Effector memory CD8-positive, alpha-beta T cell (primary cell): ENCODE measurements at regions not wholly inside any gene's neighbourhood (a gene's known extent, or its start where the extent isn't known, plus 50 kb on each side); places are given as distances from the start of the nearest gene placed in this dataset.
"Not testable (repeated sequence)": the region's sequence is repeated elsewhere in the genome, so short reads cannot be mapped to it uniquely, and the experiment has no call there.

Experiments
- ATAC-seq: fragments of 150-1000 bp; cut with Tn5 transposase; replicated peaks from 2 replicates; pipeline ENCODE4 v1.10.0; 2021; ENCODE audit warnings: mild to moderate bottlenecking, moderate library complexity
- DNase-seq, 3 experiments: peaks; one replicate each; pipeline ENCODE4 v3.0.0; 2021
- H3K27ac Mint-ChIP-seq, 2 donors: one replicate each; pipeline ENCODE4 v1.8.0; 2022; ENCODE audit warnings: mild to moderate bottlenecking in 2 of 2, mixed read lengths in 2 of 2, moderate library complexity in 2 of 2
- H3K27me3 Mint-ChIP-seq, 2 donors: one replicate each; pipeline ENCODE4 v1.8.0; 2022; ENCODE audit warnings: mixed read lengths in 2 of 2
- H3K36me3 Mint-ChIP-seq: one replicate; pipeline ENCODE4 v1.8.0; 2022; ENCODE audit warnings: mild to moderate bottlenecking, moderate library complexity, mixed read lengths; ENCODE audit not compliant: insufficient read depth
- H3K4me1 Mint-ChIP-seq, 2 donors: one replicate each; pipeline ENCODE4 v1.8.0; 2022; ENCODE audit warnings: low read depth in 2 of 2, mixed read lengths in 2 of 2
- H3K4me3 Mint-ChIP-seq, 2 donors: one replicate each; pipeline ENCODE4 v1.8.0; 2022; ENCODE audit warnings: mild to moderate bottlenecking in 2 of 2, mixed read lengths in 2 of 2, moderate library complexity in 2 of 2
- H3K9me3 Mint-ChIP-seq, 2 donors: one replicate each; pipeline ENCODE4 v1.8.0; 2022; ENCODE audit warnings: mixed read lengths in 2 of 2

DNA sequence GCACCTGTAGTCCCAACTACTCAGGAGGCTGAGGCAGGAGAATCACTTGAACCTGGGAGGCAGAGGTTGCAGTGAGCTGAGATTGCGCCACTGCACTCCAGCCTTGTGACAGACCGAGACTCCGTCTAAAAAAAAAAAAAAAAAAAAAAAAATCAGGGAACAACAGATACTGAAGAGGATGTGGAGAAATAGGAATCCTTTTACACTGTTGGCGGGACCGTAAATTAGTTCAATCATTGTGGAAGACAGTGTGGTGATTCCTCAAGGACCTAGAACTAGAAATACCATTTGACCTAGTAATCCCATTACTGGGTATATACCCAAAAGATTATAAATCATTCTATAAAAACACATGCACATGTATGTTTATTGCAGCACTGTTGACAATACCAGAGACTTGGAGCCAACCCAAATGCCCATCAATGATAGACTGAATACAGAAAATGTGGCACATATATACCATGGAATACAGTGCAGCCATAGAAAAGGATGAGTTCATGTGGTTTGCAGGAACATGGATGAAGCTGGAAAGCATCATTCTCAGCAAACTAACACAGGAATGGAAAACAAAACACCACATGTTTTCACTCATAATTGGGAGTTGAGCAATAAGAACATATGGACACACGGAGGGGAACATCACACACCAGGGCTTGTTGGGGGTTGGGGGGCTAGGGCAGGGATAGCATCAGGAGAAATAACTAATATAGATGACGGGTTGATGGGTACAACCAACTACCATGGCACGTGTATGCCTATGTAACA lies 200.4 kb downstream of the RFPL4B start:
- not testable (repeated sequence) for ATAC-seq, H3K4me1 Mint-ChIP-seq, H3K27ac Mint-ChIP-seq, DNase-seq, H3K9me3 Mint-ChIP-seq, H3K4me3 Mint-ChIP-seq, H3K36me3 Mint-ChIP-seq, H3K27me3 Mint-ChIP-seq

DNA sequence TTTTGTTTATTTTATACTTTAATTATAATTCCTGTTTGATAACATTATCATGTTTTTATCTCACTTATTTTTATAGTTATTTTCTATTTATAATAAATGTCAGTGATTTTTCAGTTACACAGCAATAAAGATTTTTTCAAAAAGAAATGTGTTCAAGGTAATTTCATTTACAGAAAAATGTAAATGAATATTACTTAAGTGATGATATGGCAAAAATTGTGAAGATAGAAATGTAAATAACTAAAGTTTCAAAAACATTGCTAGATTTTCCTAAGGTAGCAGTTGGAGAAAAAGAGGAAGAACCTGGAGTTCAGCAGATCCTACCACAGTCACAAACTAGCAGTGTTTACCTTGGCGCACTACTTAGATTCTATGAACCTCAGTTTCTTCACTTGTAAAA lies 202.6 kb downstream of the RFPL4B start:
- Mint-ChIP-seq H3K27me3 (no peaks in the 10 kb centered on the region), H3K4me1 (no peaks in the 10 kb centered on the region), H3K36me3 (no peaks in the 10 kb centered on the region), H3K27ac (no peak overlapping the region), H3K4me3 (no peak overlapping the region), H3K9me3 (peaks cover 0 to 4% of the 10 kb centered on the region in 2 donors)
- no peak for ATAC-seq
- no peak for DNase-seq

DNA sequence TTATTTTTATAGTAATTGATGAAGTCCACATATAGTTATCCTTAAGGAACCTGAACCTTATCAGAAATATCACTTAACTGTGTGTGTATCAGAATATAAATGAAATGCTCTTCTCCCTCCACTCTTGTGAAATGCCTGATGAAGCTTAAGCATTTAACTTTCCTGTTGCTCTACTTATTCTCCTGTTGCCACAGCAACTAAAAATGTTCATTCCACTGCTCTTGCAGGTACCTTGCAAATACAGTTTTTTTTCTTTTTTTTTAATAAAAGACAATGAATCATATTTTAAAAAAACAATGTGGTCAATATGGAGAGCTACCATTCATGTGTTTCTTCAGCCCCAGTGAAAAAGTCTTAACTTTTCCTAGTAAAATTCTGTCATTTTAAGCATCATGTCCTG lies 210.3 kb downstream of the RFPL4B start:
- Mint-ChIP-seq H3K4me1 (no peaks in the 10 kb centered on the region), H3K4me3 (no peak overlapping the region), H3K27ac (no peak overlapping the region), H3K36me3 (no peaks in the 10 kb centered on the region), H3K27me3 (no peaks in the 10 kb centered on the region), H3K9me3 (peaks cover 0 to 10% of the 10 kb centered on the region in 2 donors)
- DNase-seq (no peak), ATAC-seq (no peak)

DNA sequence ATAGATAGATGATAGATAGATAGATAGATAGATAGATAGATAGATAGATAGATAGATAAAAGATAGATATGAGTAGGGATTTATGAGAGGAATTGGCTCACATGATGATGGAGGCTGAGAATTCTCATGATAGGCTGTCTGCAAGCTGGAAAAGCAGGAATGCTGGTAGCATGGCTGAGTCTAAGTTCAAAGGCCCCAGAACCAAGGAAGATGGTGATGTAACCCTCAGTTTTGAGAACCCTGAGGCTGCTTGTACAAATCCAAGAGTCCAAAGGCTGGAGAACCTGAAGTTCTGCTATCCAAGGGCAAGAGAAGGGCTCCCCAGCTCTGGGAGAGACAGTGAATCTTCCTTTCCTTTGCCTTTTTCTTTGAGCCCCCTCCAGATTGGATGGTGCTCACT lies 210.8 kb downstream of the RFPL4B start:
- H3K9me3 Mint-ChIP-seq = peaks cover 0 to 8% of the 10 kb centered on the region in 2 donors
- no peak overlapping the region for H3K27ac Mint-ChIP-seq
- DNase-seq = no peak
- H3K36me3 Mint-ChIP-seq = no peaks in the 10 kb centered on the region
- no peaks in the 10 kb centered on the region for H3K4me1 Mint-ChIP-seq
- no peaks in the 10 kb centered on the region for H3K27me3 Mint-ChIP-seq
- no peak for ATAC-seq
- H3K4me3 Mint-ChIP-seq = no peak overlapping the region

DNA sequence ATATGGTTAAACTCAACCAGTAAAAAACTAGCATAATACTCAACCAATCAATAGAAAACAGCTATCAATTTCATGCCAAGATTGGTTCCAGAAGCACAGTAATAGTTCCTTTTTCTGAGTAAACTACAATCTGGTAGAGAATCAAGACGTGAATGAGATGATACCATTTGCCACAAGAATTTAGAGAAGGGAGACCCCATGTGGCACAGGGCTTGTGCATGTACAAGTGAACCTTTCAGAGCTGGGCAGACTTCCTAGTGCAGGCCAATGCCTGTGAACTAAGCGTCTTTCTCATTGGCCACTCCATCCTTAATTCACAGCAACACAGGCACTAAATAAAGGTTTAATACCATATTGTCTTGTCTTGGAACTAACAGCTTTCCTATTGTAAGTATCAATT lies 213.5 kb downstream of the RFPL4B start:
- no peaks in the 10 kb centered on the region for H3K4me1 Mint-ChIP-seq
- DNase-seq (no peak), ATAC-seq (no peak)
- no peak overlapping the region for H3K4me3 Mint-ChIP-seq
- H3K36me3 Mint-ChIP-seq = no peaks in the 10 kb centered on the region
- no peaks in the 10 kb centered on the region for H3K27me3 Mint-ChIP-seq
- no peak overlapping the region for H3K27ac Mint-ChIP-seq
- peaks cover 0 to 14% of the 10 kb centered on the region in 2 donors for H3K9me3 Mint-ChIP-seq

DNA sequence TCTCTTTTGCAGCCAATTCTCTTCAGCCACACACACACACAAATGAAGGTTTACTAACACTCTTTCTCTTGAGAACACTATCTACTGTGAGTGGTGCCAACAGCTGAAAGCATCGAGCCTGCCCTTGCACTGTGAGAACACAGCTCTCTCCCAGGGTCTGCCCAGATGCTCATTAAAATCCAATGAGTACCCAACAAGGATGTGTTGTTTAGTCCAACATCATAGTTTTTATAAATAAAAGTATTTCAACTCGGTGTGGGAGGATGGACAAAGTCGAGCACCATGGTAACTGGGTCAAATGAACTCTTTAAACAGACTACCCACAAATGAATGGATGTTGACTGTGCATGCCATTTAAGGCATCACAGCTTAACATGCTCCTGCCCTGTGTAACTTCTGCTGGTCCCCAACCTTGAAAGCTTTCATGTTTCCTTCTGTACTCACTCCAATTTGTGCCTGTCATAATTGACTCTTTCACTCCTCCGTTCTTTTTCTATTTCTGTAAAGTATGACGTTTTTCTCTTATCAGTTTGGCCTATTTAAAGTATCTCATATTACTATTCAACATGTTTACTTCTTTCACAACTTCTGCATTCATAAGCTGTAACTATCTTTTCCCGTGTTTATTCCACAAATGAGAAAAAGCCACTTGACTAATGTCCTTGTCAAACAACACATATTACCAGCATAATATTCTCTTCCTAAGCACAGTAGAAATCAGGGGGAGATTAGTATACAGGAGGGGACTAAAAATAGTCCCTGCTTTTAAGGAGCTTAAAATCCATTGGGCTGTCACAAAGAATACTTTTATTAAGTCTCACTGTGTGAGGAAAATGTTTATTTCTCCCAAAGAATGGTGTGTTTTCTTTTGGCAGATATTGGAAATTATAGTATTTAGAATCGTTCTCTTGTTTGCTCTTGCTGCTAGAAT lies 215.4 kb downstream of the RFPL4B start:
- no peak for ATAC-seq
- no peak overlapping the region for H3K4me3 Mint-ChIP-seq
- H3K27me3 Mint-ChIP-seq = no peaks in the 10 kb centered on the region
- no peak overlapping the region for H3K27ac Mint-ChIP-seq
- no peaks in the 10 kb centered on the region for H3K36me3 Mint-ChIP-seq
- no peaks in the 10 kb centered on the region for H3K4me1 Mint-ChIP-seq
- H3K9me3 Mint-ChIP-seq = peaks cover 0 to 13% of the 10 kb centered on the region in 2 donors
- no peak for DNase-seq

DNA sequence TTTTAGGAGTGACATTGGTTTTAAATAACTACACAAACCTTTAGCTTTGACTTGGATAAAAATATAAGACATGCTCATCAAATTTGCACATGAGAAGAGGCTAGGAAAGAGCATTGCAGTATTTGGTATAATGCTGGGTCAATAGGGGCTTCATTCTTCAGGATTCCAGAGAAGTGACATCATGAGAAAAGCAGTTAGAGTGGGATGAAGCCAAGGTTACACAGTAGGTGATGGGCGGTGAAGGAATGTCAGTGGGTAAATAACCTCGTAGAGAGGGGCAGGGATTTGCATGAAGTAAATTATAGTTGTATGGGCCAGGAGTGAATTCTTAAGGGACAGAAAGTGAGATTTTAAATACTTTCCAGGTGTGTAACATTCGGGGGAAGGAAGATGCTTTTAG lies 216.2 kb downstream of the RFPL4B start:
- H3K27me3 Mint-ChIP-seq = no peaks in the 10 kb centered on the region
- H3K4me3 Mint-ChIP-seq = no peak overlapping the region
- H3K27ac Mint-ChIP-seq = no peak overlapping the region
- H3K4me1 Mint-ChIP-seq = no peaks in the 10 kb centered on the region
- no peaks in the 10 kb centered on the region for H3K36me3 Mint-ChIP-seq
- DNase-seq = no peak
- ATAC-seq = no peak
- H3K9me3 Mint-ChIP-seq = peaks cover 0 to 13% of the 10 kb centered on the region in 2 donors

DNA sequence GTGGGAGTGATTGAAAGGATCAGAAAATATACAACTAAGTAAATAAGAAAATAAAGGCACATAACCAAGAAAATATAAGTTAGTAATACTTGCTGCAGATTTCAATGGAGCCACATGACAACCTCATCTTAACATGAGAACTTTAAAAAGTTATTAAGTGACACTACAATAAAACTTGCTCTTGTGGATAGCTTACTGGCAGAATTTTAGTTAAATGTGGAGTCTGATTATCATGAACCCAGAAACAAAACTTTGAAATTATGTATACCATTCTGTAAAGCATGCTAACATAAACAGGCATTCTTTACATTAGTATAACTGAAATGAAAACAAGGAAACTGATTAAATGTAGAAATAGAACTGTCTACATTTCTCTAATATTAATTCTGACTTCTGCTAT lies 220.9 kb downstream of the RFPL4B start:
- Mint-ChIP-seq H3K4me1 (no peaks in the 10 kb centered on the region), H3K36me3 (no peaks in the 10 kb centered on the region), H3K27me3 (no peaks in the 10 kb centered on the region), H3K4me3 (no peak overlapping the region), H3K27ac (no peak overlapping the region), H3K9me3 (peaks cover 0 to 8% of the 10 kb centered on the region in 2 donors)
- ATAC-seq (no peak), DNase-seq (no peak)

DNA sequence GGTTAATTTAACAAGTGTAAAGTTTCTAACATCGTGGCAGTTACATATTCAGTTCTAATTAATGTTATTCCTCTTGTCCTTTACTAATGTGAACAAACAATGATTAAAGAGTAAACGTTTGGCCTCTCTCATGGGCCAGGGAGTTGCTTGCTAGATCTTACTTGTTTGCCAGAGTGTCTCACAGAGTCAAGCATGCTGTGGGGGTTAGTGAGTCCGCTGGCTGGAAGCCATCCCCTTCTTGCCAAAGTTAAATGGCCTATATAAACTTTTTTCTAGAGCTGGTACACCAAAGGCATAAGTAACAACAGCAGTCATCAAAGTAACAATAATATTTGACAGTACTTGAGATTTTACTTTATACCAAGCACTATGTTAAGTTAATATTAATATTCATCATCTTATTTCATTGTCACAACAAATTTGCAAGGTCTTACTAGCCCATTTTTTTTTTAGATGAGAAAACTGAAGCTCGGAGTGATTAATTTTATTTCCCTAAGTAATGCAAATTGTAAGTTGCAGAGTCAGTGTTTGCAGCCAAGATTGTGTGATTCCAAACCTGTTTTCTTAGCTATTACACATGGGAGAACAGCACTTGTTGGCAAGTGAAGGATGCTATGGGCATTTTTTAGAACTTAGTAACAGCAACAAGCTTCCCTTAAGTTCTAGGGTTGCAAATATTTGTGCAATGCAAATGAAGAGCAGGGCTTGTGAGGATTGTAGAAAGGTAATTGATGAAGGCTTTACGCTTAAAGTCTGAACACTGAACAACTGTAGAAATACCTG lies 224.5 kb downstream of the RFPL4B start:
- no peaks in the 10 kb centered on the region for H3K27me3 Mint-ChIP-seq
- DNase-seq (no peak), ATAC-seq (no peak)
- no peaks in the 10 kb centered on the region for H3K4me1 Mint-ChIP-seq
- H3K4me3 Mint-ChIP-seq = no peak overlapping the region
- no peak overlapping the region for H3K27ac Mint-ChIP-seq
- no peaks in the 10 kb centered on the region for H3K36me3 Mint-ChIP-seq
- no peaks in the 10 kb centered on the region for H3K9me3 Mint-ChIP-seq

DNA sequence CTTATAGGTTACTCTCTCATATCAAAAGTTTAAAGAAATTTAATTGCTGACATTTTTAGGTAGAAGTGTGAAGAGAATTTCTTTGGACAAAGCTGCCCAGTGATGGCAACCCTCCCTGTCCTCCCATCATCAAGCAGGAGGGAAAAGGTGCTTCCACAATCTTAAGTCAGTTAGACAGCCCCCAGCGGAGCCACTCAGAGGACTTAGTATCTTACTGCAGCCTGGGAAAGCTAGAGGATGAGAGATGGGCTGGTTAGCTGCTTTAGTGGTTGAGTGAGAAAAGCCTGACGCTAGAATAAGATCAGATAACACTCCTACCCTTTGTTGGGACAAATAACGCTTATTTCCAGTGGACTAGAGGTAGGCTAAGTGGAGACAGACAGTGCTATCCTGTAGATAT lies 227.1 kb downstream of the RFPL4B start:
- H3K27ac Mint-ChIP-seq = no peak overlapping the region
- DNase-seq = no peak
- H3K4me1 Mint-ChIP-seq = no peaks in the 10 kb centered on the region
- H3K4me3 Mint-ChIP-seq = no peak overlapping the region
- H3K36me3 Mint-ChIP-seq = no peaks in the 10 kb centered on the region
- no peak for ATAC-seq
- H3K9me3 Mint-ChIP-seq = peaks cover 0 to 2% of the 10 kb centered on the region in 2 donors
- H3K27me3 Mint-ChIP-seq = no peaks in the 10 kb centered on the region

DNA sequence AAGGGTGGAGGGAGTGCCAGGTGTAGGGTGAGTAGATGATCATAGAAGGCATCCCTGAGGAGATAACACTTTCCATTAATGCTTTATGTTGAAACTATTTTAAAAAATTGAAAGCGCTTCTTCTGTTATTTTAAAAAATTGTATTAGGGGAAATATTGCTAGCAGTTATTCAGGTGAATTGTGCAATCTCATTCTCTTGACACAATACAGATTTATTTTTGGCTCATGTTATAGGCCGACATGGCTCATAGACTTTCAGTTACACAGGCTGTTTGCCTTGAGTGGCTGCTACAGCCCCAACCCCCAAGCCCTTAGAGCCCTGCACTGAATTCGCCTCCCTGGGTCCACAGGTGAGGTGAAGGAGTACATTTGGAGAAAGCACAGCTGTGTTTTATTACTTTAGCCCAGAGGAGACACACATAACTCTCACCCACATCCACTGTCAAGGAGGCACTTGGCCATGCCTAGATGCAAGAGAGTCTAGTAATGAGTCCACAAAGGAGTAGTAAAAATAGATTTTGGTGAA lies 228.2 kb downstream of the RFPL4B start:
- no peaks in the 10 kb centered on the region for H3K4me1 Mint-ChIP-seq
- no peak overlapping the region for H3K27ac Mint-ChIP-seq
- H3K9me3 Mint-ChIP-seq = peaks cover 0 to 2% of the 10 kb centered on the region in 2 donors
- H3K27me3 Mint-ChIP-seq = no peaks in the 10 kb centered on the region
- ATAC-seq (no peak), DNase-seq (no peak)
- H3K4me3 Mint-ChIP-seq = no peak overlapping the region
- H3K36me3 Mint-ChIP-seq = no peaks in the 10 kb centered on the region

DNA sequence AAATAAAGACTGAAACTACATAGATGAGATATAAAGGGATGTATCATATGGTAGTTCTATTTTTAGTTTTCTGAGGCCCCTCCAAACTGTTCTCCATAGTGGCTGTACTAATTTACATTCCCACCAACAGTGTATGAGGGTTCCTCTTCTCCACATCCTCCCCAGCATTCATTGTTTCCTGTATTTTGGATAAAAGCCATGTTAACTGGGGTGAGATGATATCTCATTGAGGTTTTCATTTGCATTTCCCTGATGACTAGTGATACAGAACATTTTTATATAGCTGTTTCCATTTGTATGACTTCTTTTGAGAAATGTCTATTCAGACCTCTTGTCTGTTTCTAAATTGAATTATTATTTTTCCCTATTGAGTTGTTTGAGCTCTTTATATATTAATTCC lies 229.3 kb downstream of the RFPL4B start:
- Mint-ChIP-seq H3K27me3 (no peaks in the 10 kb centered on the region), H3K27ac (no peak overlapping the region), H3K4me1 (no peaks in the 10 kb centered on the region), H3K36me3 (no peaks in the 10 kb centered on the region), H3K9me3 (peaks cover 0 to 2% of the 10 kb centered on the region in 2 donors), H3K4me3 (no peak overlapping the region)
- ATAC-seq (no peak), DNase-seq (no peak)

DNA sequence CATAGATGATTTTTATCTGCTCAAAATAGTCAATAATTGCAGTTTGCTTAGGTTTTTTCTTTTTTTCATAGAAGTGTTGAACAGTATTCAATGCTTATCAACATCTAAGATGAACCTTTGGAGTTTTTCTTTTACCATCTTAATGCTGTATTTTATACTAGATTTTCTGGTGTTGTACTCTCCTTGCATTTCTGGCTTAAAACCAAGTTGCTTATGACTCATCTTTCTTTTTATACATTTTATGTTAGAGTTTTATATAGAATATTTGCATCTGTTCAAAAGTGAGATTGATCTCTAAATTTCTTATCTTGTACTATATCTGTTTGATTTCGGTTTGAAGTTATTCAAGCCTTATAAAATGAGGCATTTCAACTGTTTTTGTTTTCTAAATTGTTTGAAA lies 232.5 kb downstream of the RFPL4B start:
- DNase-seq (no peak), ATAC-seq (no peak)
- Mint-ChIP-seq H3K4me1 (no peaks in the 10 kb centered on the region), H3K27me3 (no peaks in the 10 kb centered on the region), H3K4me3 (no peak overlapping the region), H3K9me3 (peaks cover 0 to 2% of the 10 kb centered on the region in 2 donors), H3K27ac (no peak overlapping the region), H3K36me3 (no peaks in the 10 kb centered on the region)
